ENCODE measurements at regions not wholly inside any gene's neighbourhood (a gene's known extent, or its start where the extent isn't known, plus 50 kb on each side); places are given as distances from the start of the nearest gene placed in this dataset.
"Not testable (repeated sequence)": the region's sequence is repeated elsewhere in the genome, so short reads cannot be mapped to it uniquely, and the experiment has no call there.

DNA sequence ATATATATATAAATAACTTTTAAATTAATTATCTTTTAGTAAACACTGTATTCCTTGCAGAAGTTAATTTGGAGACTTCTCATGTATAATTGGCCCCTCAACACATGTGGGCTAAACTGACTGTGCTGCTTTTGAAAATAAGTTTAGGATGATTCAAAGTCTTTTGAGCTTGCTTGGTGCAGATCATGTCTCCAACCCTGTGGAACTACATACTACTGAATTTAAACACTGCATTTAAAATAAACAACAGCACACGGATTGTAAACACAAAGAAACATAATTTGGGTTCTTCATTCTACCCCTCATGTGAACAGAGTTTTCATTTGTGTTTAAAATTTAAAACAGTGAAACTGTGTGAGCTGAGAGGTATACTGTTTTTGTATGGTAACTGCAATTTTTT, 167.7 kb downstream of the DDX1 start:
- ChIA-PET POLR2A (no interaction called here), CTCF (no interaction called here)
- TF ChIP-seq, protein P1, sequence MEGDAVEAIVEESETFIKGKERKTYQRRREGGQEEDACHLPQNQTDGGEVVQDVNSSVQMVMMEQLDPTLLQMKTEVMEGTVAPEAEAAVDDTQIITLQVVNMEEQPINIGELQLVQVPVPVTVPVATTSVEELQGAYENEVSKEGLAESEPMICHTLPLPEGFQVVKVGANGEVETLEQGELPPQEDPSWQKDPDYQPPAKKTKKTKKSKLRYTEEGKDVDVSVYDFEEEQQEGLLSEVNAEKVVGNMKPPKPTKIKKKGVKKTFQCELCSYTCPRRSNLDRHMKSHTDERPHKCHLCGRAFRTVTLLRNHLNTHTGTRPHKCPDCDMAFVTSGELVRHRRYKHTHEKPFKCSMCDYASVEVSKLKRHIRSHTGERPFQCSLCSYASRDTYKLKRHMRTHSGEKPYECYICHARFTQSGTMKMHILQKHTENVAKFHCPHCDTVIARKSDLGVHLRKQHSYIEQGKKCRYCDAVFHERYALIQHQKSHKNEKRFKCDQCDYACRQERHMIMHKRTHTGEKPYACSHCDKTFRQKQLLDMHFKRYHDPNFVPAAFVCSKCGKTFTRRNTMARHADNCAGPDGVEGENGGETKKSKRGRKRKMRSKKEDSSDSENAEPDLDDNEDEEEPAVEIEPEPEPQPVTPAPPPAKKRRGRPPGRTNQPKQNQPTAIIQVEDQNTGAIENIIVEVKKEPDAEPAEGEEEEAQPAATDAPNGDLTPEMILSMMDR (IDR thresholded peaks at IDR 0.05; ENCODE audit: low read depth, low read length) = no peak

DNA sequence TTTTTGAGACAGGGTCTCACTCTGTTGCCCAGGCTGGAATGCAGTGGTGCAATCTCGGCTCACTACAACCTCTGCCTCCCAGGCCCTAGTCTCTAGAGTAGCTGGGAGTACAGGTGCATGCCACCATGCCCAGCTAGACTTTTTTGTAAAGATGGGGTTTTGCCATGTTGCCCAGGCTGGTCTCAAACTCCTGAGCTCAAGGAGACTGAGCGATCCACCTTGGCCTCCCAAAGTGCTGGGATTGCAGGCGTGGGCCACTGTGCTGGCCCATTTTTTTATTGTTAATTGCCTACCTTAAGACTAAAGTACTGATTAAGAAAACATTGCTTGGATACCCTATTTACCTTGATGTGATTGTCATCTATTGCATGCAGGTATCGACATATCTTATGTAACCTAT, 168.1 kb downstream of the DDX1 start:
- H3K27me3 ChIP-seq (ENCODE audit: control insufficient read depth, insufficient read depth, low read length); H3K27ac ChIP-seq (ENCODE audit: low read depth, low read length); H3K4me3 ChIP-seq (ENCODE audit: low read depth, low read length); DNase-seq (ENCODE audit: low read depth, low spot score); H3K9me3 ChIP-seq (ENCODE audit: control insufficient read depth, insufficient read depth, low read length); POLR2A ChIA-PET: not testable (repeated sequence)
- CTCF ChIA-PET = interaction anchor here (0.6 kb wide), 1 partner anchor 123 kb away, joined by 3 read pairs; no protein-coding TSS in a partner anchor

More for the DNA sequence above, 167.7 kb downstream of the DDX1 start:
- no peak overlapping the region for H3K4me3 ChIP-seq (ENCODE audit: low read depth, low read length)
- no peaks in the 10 kb centered on the region for H3K27me3 ChIP-seq (ENCODE audit: control insufficient read depth, insufficient read depth, low read length)
- peaks cover under 1% of the 10 kb centered on the region; the same call in 1 of the 2 replicates for H3K9me3 ChIP-seq (ENCODE audit: control insufficient read depth, insufficient read depth, low read length)
- H3K27ac ChIP-seq (ENCODE audit: low read depth, low read length) = no peak overlapping the region
- DNase-seq (ENCODE audit: low read depth, low spot score) = no peak

DNA sequence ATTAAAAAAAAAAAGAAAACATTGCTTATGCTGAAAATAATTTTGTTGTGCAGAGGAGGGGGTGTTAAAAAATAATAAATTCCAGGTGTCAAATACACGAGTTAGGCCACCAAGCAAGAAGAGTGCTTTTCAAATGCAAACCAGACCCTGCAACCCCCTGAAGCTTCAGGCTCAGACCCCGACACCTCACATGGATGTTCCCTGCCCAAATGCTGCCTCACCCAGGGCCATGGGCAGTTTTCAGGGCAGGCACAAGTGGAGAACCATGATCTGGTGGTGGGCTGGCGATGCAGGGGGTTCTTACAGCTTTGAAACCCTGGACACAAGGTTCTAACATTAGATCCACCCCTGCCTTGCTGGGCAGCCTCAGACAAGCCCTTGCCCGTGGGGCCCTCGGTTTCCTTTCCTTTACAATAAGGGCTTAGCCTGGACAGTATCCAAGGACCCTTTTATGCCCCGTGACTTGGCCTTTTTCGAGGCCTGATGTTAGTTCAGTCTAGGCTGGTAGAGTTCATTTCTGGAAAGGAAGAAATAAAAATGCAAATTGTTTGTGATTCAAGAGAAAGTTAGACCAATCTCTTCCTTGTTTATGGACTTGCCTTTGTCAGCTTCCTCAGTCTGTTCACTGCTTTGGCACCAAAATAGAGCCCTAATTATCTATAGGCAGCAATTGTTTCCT, 168.7 kb downstream of the DDX1 start:
- no peaks in the 10 kb centered on the region; the same call in 1 of the 2 replicates for H3K9me3 ChIP-seq (ENCODE audit: control insufficient read depth, insufficient read depth, low read length)
- no peak for DNase-seq (ENCODE audit: low read depth, low spot score)
- CTCF ChIA-PET = interaction anchor here (0.6 kb wide), 1 partner anchor 124 kb away, joined by 3 read pairs; no protein-coding TSS in a partner anchor
- POLR2A ChIA-PET = no interaction called here
- H3K4me3 ChIP-seq (ENCODE audit: low read depth, low read length) = no peak overlapping the region
- no peaks in the 10 kb centered on the region for H3K27me3 ChIP-seq (ENCODE audit: control insufficient read depth, insufficient read depth, low read length)
- no peak overlapping the region for H3K27ac ChIP-seq (ENCODE audit: low read depth, low read length)
- TF ChIP-seq, protein P1 (IDR thresholded peaks at IDR 0.05; ENCODE audit: low read depth, low read length) = no peak

DNA sequence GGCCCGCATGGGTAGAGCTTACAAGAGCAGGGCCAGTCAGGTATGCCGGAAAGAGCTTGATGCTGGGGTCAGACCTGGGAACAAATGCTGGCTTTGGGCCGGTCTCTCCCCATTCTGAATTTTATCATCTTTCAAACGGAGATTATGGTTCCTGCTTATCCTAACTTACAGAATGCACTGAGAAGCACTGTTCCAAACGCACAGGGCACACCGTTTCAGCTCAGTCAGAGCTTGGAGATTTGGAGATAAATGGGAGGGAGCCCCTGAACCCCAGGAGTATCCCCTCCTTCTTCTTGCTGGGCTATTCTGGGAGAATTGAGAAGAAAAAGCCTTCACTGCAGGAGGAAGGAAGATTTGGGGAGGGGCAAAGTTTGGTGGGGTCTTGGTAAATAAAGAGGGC, 169.4 kb downstream of the DDX1 start:
- ChIA-PET CTCF (no interaction called here), POLR2A (no interaction called here)
- no peaks in the 10 kb centered on the region for H3K27me3 ChIP-seq (ENCODE audit: control insufficient read depth, insufficient read depth, low read length)
- H3K4me3 ChIP-seq (ENCODE audit: low read depth, low read length) = no peak overlapping the region
- TF ChIP-seq, protein P1 (IDR thresholded peaks at IDR 0.05; ENCODE audit: low read depth, low read length) = no peak
- DNase-seq (ENCODE audit: low read depth, low spot score) = no peak
- H3K27ac ChIP-seq (ENCODE audit: low read depth, low read length) = no peak overlapping the region
- peaks cover 7% of the 10 kb centered on the region for H3K9me3 ChIP-seq (ENCODE audit: control insufficient read depth, insufficient read depth, low read length)

DNA sequence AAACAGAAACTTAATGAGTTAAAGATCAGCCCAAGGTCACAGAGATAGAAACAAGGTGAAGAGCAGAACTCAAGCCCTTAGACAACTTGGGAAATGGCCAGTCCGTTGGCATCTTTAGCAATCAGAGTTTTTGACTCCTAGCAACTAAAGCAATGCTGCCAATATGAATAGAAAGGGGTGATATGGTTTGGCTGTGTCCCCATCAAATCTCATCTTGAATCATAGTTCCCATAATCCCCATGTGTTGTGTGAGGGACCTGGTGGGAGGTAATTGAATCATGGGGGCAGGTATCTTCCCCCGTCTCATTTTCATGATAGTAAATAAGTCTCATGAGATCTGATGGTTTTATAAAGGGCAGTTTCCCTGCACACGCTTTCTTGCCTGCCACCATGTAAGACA, 170.2 kb downstream of the DDX1 start:
- ChIA-PET POLR2A (no interaction called here), CTCF (no interaction called here)
- Histone ChIP-seq H3K4me3 (ENCODE audit: low read depth, low read length) (no peak overlapping the region), H3K27ac (ENCODE audit: low read depth, low read length) (no peak overlapping the region), H3K9me3 (ENCODE audit: control insufficient read depth, insufficient read depth, low read length) (peaks cover 9% of the 10 kb centered on the region), H3K27me3 (ENCODE audit: control insufficient read depth, insufficient read depth, low read length) (no peaks in the 10 kb centered on the region)
- DNase-seq (ENCODE audit: low read depth, low spot score) = no peak
- TF ChIP-seq, protein P1 (IDR thresholded peaks at IDR 0.05; ENCODE audit: low read depth, low read length) = no peak

Measured in AG04450 (cell line).